ENCODE measurements at regions not wholly inside any gene's neighbourhood (a gene's known extent, or its start where the extent isn't known, plus 50 kb on each side); places are given as distances from the start of the nearest gene placed in this dataset.

GRCh38 chr15:35136321-35137189 lies 51.5 kb upstream of the NANOGP8 start:
- TF ChIP-seq POLR2A (IDR thresholded peaks at IDR 0.05) (no peak), CTCF (IDR thresholded peaks at IDR 0.05) (no peak), POLR2AphosphoS5 (IDR thresholded peaks at IDR 0.05) (no peak), EP300 (IDR thresholded peaks at IDR 0.05) (no peak)

All from upper lobe of left lung (tissue), 4 donors.